GM23338 (cell line): ENCODE measurements at regions not wholly inside any gene's neighbourhood (a gene's known extent, or its start where the extent isn't known, plus 50 kb on each side); places are given as distances from the start of the nearest gene placed in this dataset.

Experiments used
- ATAC-seq: fragments of 200-7000 bp; cut with Tn5 transposase; 3 replicates; pipeline ENCODE4 v1.9.1; 2020
- DNase-seq: peaks from one replicate; pipeline ENCODE4 v3.0.0-alpha.2; 2015; ENCODE audit warnings: low spot score
- H2AFZ ChIP-seq: fragments of 200-600 bp; sonication (generic); 2 replicates; pipeline ENCODE4 v1.8.0; 2016; ENCODE audit warnings: antibody characterized with exemption, mild to moderate bottlenecking, moderate library complexity
- H3F3A ChIP-seq: fragments of 200-600 bp; sonication (generic); replicated peaks from 2 replicates; pipeline ENCODE4 v1.8.0; 2017; ENCODE audit warnings: antibody characterized with exemption, mixed run types, low read depth
- H3K27ac ChIP-seq: fragments of 200-600 bp; sonication (generic); 2 replicates; pipeline ENCODE4 v1.6.1; 2016; ENCODE audit warnings: low read depth
- H3K27me3 ChIP-seq: fragments of 200-600 bp; sonication (generic); 2 replicates; pipeline ENCODE4 v1.8.0; 2016; ENCODE audit warnings: mild to moderate bottlenecking, mixed run types, moderate library complexity; ENCODE audit not compliant: insufficient read depth
- H3K36me3 ChIP-seq: fragments of 200-600 bp; sonication (generic); 2 replicates; pipeline ENCODE4 v1.8.0; 2016; ENCODE audit warnings: mild to moderate bottlenecking; ENCODE audit not compliant: insufficient read depth
- H3K4me1 ChIP-seq: fragments of 200-600 bp; sonication (generic); 2 replicates; pipeline ENCODE4 v1.8.0; 2016; ENCODE audit warnings: mild to moderate bottlenecking, moderate library complexity; ENCODE audit not compliant: insufficient read depth
- H3K4me2 ChIP-seq: fragments of 200-600 bp; sonication (generic); 2 replicates; pipeline ENCODE4 v1.7.1; 2017; ENCODE audit warnings: mixed run types
- H3K4me3 ChIP-seq: fragments of 200-600 bp; sonication (generic); 2 replicates; pipeline ENCODE4 v1.6.1; 2016; ENCODE audit warnings: mixed run types
- H3K79me2 ChIP-seq: fragments of 200-600 bp; sonication (generic); replicated peaks from 2 replicates; pipeline ENCODE4 v1.8.0; 2017; ENCODE audit warnings: mild to moderate bottlenecking; ENCODE audit not compliant: insufficient read depth
- H3K9me2 ChIP-seq: fragments of 200-600 bp; sonication (generic); 2 replicates; pipeline ENCODE4 v1.8.0; 2017; ENCODE audit not compliant: insufficient read depth
- H4K20me1 ChIP-seq: fragments of 200-600 bp; sonication (generic); replicated peaks from 2 replicates; pipeline ENCODE4 v1.8.0; 2017; ENCODE audit warnings: mild to moderate bottlenecking; ENCODE audit not compliant: insufficient read depth
- H3K27ac Mint-ChIP-seq: 2 replicates; pipeline ENCODE4 v1.8.0; 2020; ENCODE audit warnings: inconsistent platforms, mild to moderate bottlenecking, moderate library complexity, mixed read lengths
- H3K27me3 Mint-ChIP-seq: 3 replicates; pipeline ENCODE4 v1.8.0; 2022; ENCODE audit warnings: low read depth, mild to moderate bottlenecking, moderate library complexity, mixed read lengths, inconsistent platforms; ENCODE audit not compliant: insufficient read depth, poor library complexity
- H3K36me3 Mint-ChIP-seq: 3 replicates; pipeline ENCODE4 v1.8.0; 2021; ENCODE audit warnings: low read depth, mild to moderate bottlenecking, inconsistent platforms, moderate library complexity, mixed read lengths
- H3K4me1 Mint-ChIP-seq: 3 replicates; pipeline ENCODE4 v1.8.0; 2020; ENCODE audit warnings: mild to moderate bottlenecking, inconsistent platforms, mixed read lengths
- H3K4me3 Mint-ChIP-seq: 3 replicates; pipeline ENCODE4 v1.8.0; 2021; ENCODE audit warnings: moderate library complexity, mild to moderate bottlenecking, inconsistent platforms, mixed read lengths
- H3K9me3 Mint-ChIP-seq: 3 replicates; pipeline ENCODE4 v1.8.0; 2020; ENCODE audit warnings: moderate library complexity, mild to moderate bottlenecking, inconsistent platforms, mixed read lengths
- CREB1 ChIP-seq: fragments of 250-450 bp; sonication (Bioruptor Pico); IDR thresholded peaks from 2 replicates; pipeline ENCODE4 v1.5.0; 2020; ENCODE audit warnings: low read depth, mild to moderate bottlenecking, moderate library complexity
- ETS1 ChIP-seq: IDR thresholded peaks from 2 replicates; pipeline ENCODE4 v1.6.1; 2016; ENCODE audit warnings: antibody characterized with exemption
- JUNB ChIP-seq: IDR thresholded peaks from one replicate; pipeline ENCODE4 v1.6.1; 2016; ENCODE audit warnings: antibody characterized with exemption; ENCODE audit not compliant: unreplicated experiment
- NANOG ChIP-seq: IDR thresholded peaks from 2 replicates; pipeline ENCODE4 v1.6.1; 2016; ENCODE audit warnings: antibody characterized with exemption, borderline replicate concordance
- POLR2AphosphoS5 ChIP-seq: IDR thresholded peaks from 2 replicates; pipeline ENCODE4 v1.6.1; 2016; ENCODE audit warnings: antibody characterized with exemption, low read depth
- REST ChIP-seq: IDR thresholded peaks from one replicate; pipeline ENCODE4 v1.6.1; 2018; ENCODE audit warnings: antibody characterized with exemption; ENCODE audit not compliant: unreplicated experiment
- STAT1 ChIP-seq: IDR thresholded peaks from one replicate; pipeline ENCODE4 v1.6.1; 2016; ENCODE audit warnings: antibody characterized with exemption; ENCODE audit not compliant: unreplicated experiment
- ZNF114 ChIP-seq: fragments of 250-450 bp; sonication (Bioruptor Pico); IDR thresholded peaks from 2 replicates; pipeline ENCODE4 v1.5.0; 2020; ENCODE audit warnings: mild to moderate bottlenecking, moderate library complexity
- ZNF331 ChIP-seq: fragments of 250-450 bp; sonication (Bioruptor Pico); IDR thresholded peaks from 2 replicates; pipeline ENCODE4 v1.5.0; 2020; ENCODE audit warnings: low read depth, mild to moderate bottlenecking, moderate library complexity
- ZNF462 ChIP-seq: fragments of 250-450 bp; sonication (Bioruptor Pico); IDR thresholded peaks from 2 replicates; pipeline ENCODE4 v1.5.0; 2020; ENCODE audit warnings: mild to moderate bottlenecking, moderate library complexity

- no peak overlapping the region for H3K4me2 ChIP-seq
- no peaks in the 10 kb centered on the region for H3K36me3 ChIP-seq
- DNase-seq = no peak
- H3K36me3 Mint-ChIP-seq = no peaks in the 10 kb centered on the region
- no peaks in the 10 kb centered on the region; the same call in 2 of the 3 replicates for H3K4me1 Mint-ChIP-seq
- no peaks in the 10 kb centered on the region for H4K20me1 ChIP-seq
- H3K4me1 ChIP-seq = no peaks in the 10 kb centered on the region
- H3K27me3 Mint-ChIP-seq = no peaks in the 10 kb centered on the region
- no peaks in the 10 kb centered on the region for H3K27me3 ChIP-seq
- no peak overlapping the region for H2AFZ ChIP-seq
- H3K79me2 ChIP-seq = no peaks in the 10 kb centered on the region
- H3K9me3 Mint-ChIP-seq = no peaks in the 10 kb centered on the region
- no peaks in the 10 kb centered on the region for H3F3A ChIP-seq
- H3K4me3 ChIP-seq = no peak overlapping the region
- H3K27ac ChIP-seq = no peak overlapping the region
- no peak overlapping the region for H3K27ac Mint-ChIP-seq
- H3K9me2 ChIP-seq = no peaks in the 10 kb centered on the region
- no peak overlapping the region for H3K4me3 Mint-ChIP-seq
- ATAC-seq = no peak
- TF ChIP-seq ZNF114 (no peak), ZNF462 (CRISPR knock-in tag) (no peak), NANOG (no peak), ETS1 (no peak), JUNB (no peak), POLR2AphosphoS5 (no peak), STAT1 (no peak), REST (no peak), CREB1 (CRISPR knock-in tag) (no peak), ZNF331 (CRISPR knock-in tag) (no peak)
These were observed 240.6 kb upstream of the NT5C1B start for GRCh38 chr2:18829976-18830375.
